ENCODE measurements at regions not wholly inside any gene's neighbourhood (a gene's known extent, or its start where the extent isn't known, plus 50 kb on each side); places are given as distances from the start of the nearest gene placed in this dataset.

- H3F3A ChIP-seq (replicated peaks; ENCODE audit: low read depth): no peaks in the 10 kb centered on the region
- no peak overlapping the region for H3K4me3 Mint-ChIP-seq
- H3K27me3 ChIP-seq (ENCODE audit: insufficient read depth): no peaks in the 10 kb centered on the region
- no peak overlapping the region for H3K27ac ChIP-seq (ENCODE audit: low read depth)
- H3K4me3 ChIP-seq: no peak overlapping the region
- H3K4me1 Mint-ChIP-seq: no peaks in the 10 kb centered on the region
- no peaks in the 10 kb centered on the region for H3K79me2 ChIP-seq (replicated peaks; ENCODE audit: insufficient read depth)
- no peaks in the 10 kb centered on the region for H3K36me3 Mint-ChIP-seq (ENCODE audit: low read depth)
- no peaks in the 10 kb centered on the region for H4K20me1 ChIP-seq (replicated peaks; ENCODE audit: insufficient read depth)
- ATAC-seq (no peak), DNase-seq (ENCODE audit: low spot score) (no peak)
- no peak for TF ChIP-seq STAT1 (IDR thresholded peaks at IDR 0.05; ENCODE audit: unreplicated experiment)
- no peak for TF ChIP-seq JUNB (IDR thresholded peaks at IDR 0.05; ENCODE audit: unreplicated experiment)
- no peak for TF ChIP-seq ZNF462 (CRISPR knock-in tag; IDR thresholded peaks at IDR 0.05)
- no peak for TF ChIP-seq NANOG (IDR thresholded peaks at IDR 0.05; ENCODE audit: borderline replicate concordance)
- TF ChIP-seq REST (IDR thresholded peaks at IDR 0.05; ENCODE audit: unreplicated experiment): no peak
- TF ChIP-seq ZNF331 (CRISPR knock-in tag; IDR thresholded peaks at IDR 0.05; ENCODE audit: low read depth): no peak
- TF ChIP-seq ZNF114 (CRISPR knock-in tag; IDR thresholded peaks at IDR 0.05): no peak
- no peak for TF ChIP-seq ETS1 (IDR thresholded peaks at IDR 0.05)
- no peak for TF ChIP-seq EZH2 (IDR thresholded peaks at IDR 0.05; ENCODE audit: low read depth, unreplicated experiment)
- TF ChIP-seq POLR2AphosphoS5 (IDR thresholded peaks at IDR 0.05; ENCODE audit: low read depth): no peak
- no peak for TF ChIP-seq EZH2phosphoT487 (IDR thresholded peaks at IDR 0.05; ENCODE audit: unreplicated experiment)
- TF ChIP-seq CTCF (conservative IDR thresholded peaks at IDR 0.05; ENCODE audit: low read depth in 2 of 2): no peak
- no peak for TF ChIP-seq CREB1 (CRISPR knock-in tag; IDR thresholded peaks at IDR 0.05; ENCODE audit: low read depth)
- H3K9me2 ChIP-seq (ENCODE audit: insufficient read depth): no peaks in the 10 kb centered on the region
- H3K4me1 ChIP-seq (ENCODE audit: insufficient read depth): no peaks in the 10 kb centered on the region
- no peaks in the 10 kb centered on the region for H3K9me3 Mint-ChIP-seq
- no peak overlapping the region for H2AFZ ChIP-seq
- H3K4me2 ChIP-seq: no peak overlapping the region
- no peaks in the 10 kb centered on the region for H3K27me3 Mint-ChIP-seq (ENCODE audit: insufficient read depth, low read depth, poor library complexity)
- H3K27ac Mint-ChIP-seq: no peak overlapping the region
- no peaks in the 10 kb centered on the region for H3K36me3 ChIP-seq (ENCODE audit: insufficient read depth)
Observed at GRCh38 chr6:95142661-95143335, 434.5 kb upstream of the MANEA start.

All from GM23338 (cell line).